Pancreas (tissue), 10 donors: ENCODE measurements at regions not wholly inside any gene's neighbourhood (a gene's known extent, or its start where the extent isn't known, plus 50 kb on each side); places are given as distances from the start of the nearest gene placed in this dataset.

ENCODE experiments used
- ATAC-seq, 4 donors: fragments of 200-7000 bp; cut with Tn5 transposase; one replicate each; pipeline versions ENCODE4 v1.8.0 to v1.9.1; 2020; ENCODE audit warnings: mild to moderate bottlenecking in 4 of 4, moderate library complexity in 4 of 4
- DNase-seq, 6 donors: peaks; one replicate each; pipeline ENCODE4 v3.0.0-alpha.2; 2020
- FAIRE-seq: peaks from 2 replicates; lab custom pipeline; 2012; peaks lifted over from hg19 to GRCh38; lab: Jason Lieb, UNC
- H3K27ac ChIP-seq, 4 donors: fragments of 200-600 bp; sonication (generic); 1 replicate in 3 of 4; 2 replicates in 1 of 4; pipeline versions ENCODE4 v1.5.0 to v1.8.0; 2020
- H3K27me3 ChIP-seq, 4 donors: fragments of 200-600 bp; one replicate each; pipeline ENCODE4 v1.8.0; 2021
- H3K36me3 ChIP-seq, 3 donors: fragments of 200-600 bp; sonication (generic) in 1 of 3; one replicate each; pipeline versions ENCODE4 v1.5.0 to v1.8.0; 2020 to 2021
- H3K4me1 ChIP-seq, 3 donors: fragments of 200-600 bp; one replicate each; pipeline ENCODE4 v1.8.0; 2021
- H3K4me3 ChIP-seq, 4 donors: fragments of 200-600 bp; sonication (generic) in 2 of 4; one replicate each; pipeline versions ENCODE4 v1.5.0 to v1.8.0; 2020 to 2021
- H3K9me3 ChIP-seq, 4 donors: fragments of 200-600 bp; one replicate each; pipeline ENCODE4 v1.8.0; 2021
- CTCF ChIP-seq, 4 donors: fragments of 200-600 bp; sonication (generic) in 3 of 4; IDR thresholded peaks; one replicate each; pipeline versions ENCODE4 v1.5.0 to v1.8.0; 2021; ENCODE audit warnings: antibody characterized with exemption in 4 of 4
- WGBS, 2 donors: extraction: QIAGEN DNeasy Blood & Tissue Kit; methylation state at CpG; one replicate each; pipeline ENCODE4 v1.1.7; 2013; 5-methylcytosine and 5-hydroxymethylcytosine counted together
- intact Hi-C, 3 donors: fragments of 100-400 bp; cut with DNase I; formaldehyde crosslinking; loops; one replicate each; pipeline versions ENCODE4 v1.11.1 to v1.14.2; 2022
- donor health status: healthy with polysubstance abuse.
- donor health status: DM: no; HTN: no; CAD: no; lungs with moderate emphysema.
- donor health status: DM: no; HTN: no; CAD: no.
- donor health status: control.
- donor health status: control.
- donor health status: Bipolar disorder and iron deficiency.
- donor health status: DM: yes; HTN: yes; CAD: no.
- donor health status: DM: no; HTN: no; CAD: no.
- donor health status: DM: no; HTN: no; CAD: no.
- donor health status: DM: yes; HTN: yes; CAD: no.

- DNase-seq (no peak), ATAC-seq (no peak), FAIRE-seq (no peak)
- Histone ChIP-seq H3K27ac (no peak overlapping the region), H3K4me1 (no peaks in the 10 kb centered on the region), H3K9me3 (no peaks in the 10 kb centered on the region), H3K4me3 (no peak overlapping the region), H3K36me3 (no peaks in the 10 kb centered on the region), H3K27me3 (no peaks in the 10 kb centered on the region)
- TF ChIP-seq CTCF (IDR thresholded peaks at IDR 0.05), result no peak
- intact Hi-C loops, result no loop called here
- WGBS, 2 donors, result 41 to 50% methylated on average over 4 of the region's 4 CpGs
Measured at GRCh38 chrX:122818068-122818467, 366.0 kb upstream of the GRIA3 start.

- no peak for TF ChIP-seq CTCF (IDR thresholded peaks at IDR 0.05)
- H3K27ac ChIP-seq, result no peak overlapping the region
- H3K4me3 ChIP-seq, result no peak overlapping the region
- H3K4me1 ChIP-seq, result no peaks in the 10 kb centered on the region
- H3K27me3 ChIP-seq, result no peaks in the 10 kb centered on the region
- ATAC-seq, result peak in 2 of 4 donors; percentile 15 to 27
- intact Hi-C loops, result no loop called here
- H3K9me3 ChIP-seq, result no peaks in the 10 kb centered on the region
- no peak for DNase-seq
- FAIRE-seq, result no peak
- WGBS, 2 donors, result 55 to 65% methylated on average over 6 of the region's 6 CpGs
- no peaks in the 10 kb centered on the region for H3K36me3 ChIP-seq
Measured at GRCh38 chrX:122833230-122833629, 350.8 kb upstream of the GRIA3 start.

GRCh38 chrX:122835886-122836285, 348.2 kb upstream of the GRIA3 start:
- DNase-seq (no peak), FAIRE-seq (no peak), ATAC-seq (no peak)
- no peaks in the 10 kb centered on the region for H3K36me3 ChIP-seq
- no peaks in the 10 kb centered on the region for H3K9me3 ChIP-seq
- H3K27ac ChIP-seq, result no peak overlapping the region
- WGBS, 2 donors, result 21 to 38% methylated on average over 1 of the region's 1 CpG
- H3K4me3 ChIP-seq, result no peak overlapping the region
- TF ChIP-seq CTCF (IDR thresholded peaks at IDR 0.05), result no peak
- no peaks in the 10 kb centered on the region for H3K27me3 ChIP-seq
- intact Hi-C loops, result no loop called here
- H3K4me1 ChIP-seq, result no peaks in the 10 kb centered on the region

- Histone ChIP-seq H3K9me3 (no peaks in the 10 kb centered on the region), H3K27me3 (no peaks in the 10 kb centered on the region), H3K4me1 (no peaks in the 10 kb centered on the region), H3K4me3 (no peak overlapping the region), H3K36me3 (no peaks in the 10 kb centered on the region), H3K27ac (no peak overlapping the region)
- ATAC-seq, result no peak
- no peak for DNase-seq
- TF ChIP-seq CTCF (IDR thresholded peaks at IDR 0.05), result no peak
- FAIRE-seq, result no peak
- intact Hi-C loops, result no loop called here
- 59 to 60% methylated on average over 4 of the region's 4 CpGs for WGBS, 2 donors
Measured at GRCh38 chrX:122850326-122850725, 333.8 kb upstream of the GRIA3 start.

GRCh38 chrX:122856205-122856604, 327.9 kb upstream of the GRIA3 start:
- Histone ChIP-seq H3K27me3 (no peaks in the 10 kb centered on the region), H3K4me1 (no peaks in the 10 kb centered on the region), H3K27ac (no peak overlapping the region), H3K9me3 (no peaks in the 10 kb centered on the region), H3K36me3 (no peaks in the 10 kb centered on the region), H3K4me3 (no peak overlapping the region)
- 24 to 38% methylated on average over 2 of the region's 2 CpGs for WGBS, 2 donors
- DNase-seq (no peak), FAIRE-seq (no peak), ATAC-seq (no peak)
- intact Hi-C loops, result no loop called here
- no peak for TF ChIP-seq CTCF (IDR thresholded peaks at IDR 0.05)
